ENCODE measurements at regions not wholly inside any gene's neighbourhood (a gene's known extent, or its start where the extent isn't known, plus 50 kb on each side); places are given as distances from the start of the nearest gene placed in this dataset.

DNA sequence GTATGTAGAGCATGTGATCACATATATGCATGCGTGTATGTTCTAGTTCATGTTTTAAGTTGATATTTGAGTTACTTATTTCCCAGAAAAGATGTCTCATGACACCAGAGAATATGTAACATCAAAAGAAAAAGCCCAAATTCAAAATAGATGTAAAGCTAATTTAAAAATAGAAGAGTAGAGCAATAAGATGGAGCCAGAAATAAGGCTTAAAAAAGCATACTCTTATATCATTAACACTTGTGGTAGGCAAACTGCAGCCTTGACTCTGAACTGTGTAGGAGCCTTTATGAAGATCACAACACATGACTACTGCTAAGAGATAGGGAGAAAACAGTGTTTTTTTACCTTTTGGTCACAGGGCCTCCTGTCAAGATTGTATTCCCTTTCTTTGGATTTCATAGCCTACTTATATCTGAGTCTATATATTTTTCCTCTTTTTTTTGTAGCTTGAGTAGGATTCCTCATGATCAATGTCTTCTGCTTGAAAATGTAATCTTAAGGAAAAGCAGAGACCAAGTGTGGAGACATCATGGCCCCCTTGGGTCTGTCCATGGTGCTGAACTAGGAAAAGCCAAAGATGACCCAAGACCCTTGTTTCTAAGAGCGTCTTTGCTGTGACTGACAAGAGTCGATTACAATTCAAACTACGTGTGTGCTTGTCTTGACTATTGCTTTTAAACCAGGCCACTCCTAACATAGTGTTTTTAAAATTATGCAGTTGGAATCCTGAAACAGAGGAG is 390.4 kb downstream of the SHISA9 start:
- DNase-seq, result no peak

GRCh38 chr16:13296206-13296605 is 394.8 kb downstream of the SHISA9 start:
- no peak for DNase-seq

DNA sequence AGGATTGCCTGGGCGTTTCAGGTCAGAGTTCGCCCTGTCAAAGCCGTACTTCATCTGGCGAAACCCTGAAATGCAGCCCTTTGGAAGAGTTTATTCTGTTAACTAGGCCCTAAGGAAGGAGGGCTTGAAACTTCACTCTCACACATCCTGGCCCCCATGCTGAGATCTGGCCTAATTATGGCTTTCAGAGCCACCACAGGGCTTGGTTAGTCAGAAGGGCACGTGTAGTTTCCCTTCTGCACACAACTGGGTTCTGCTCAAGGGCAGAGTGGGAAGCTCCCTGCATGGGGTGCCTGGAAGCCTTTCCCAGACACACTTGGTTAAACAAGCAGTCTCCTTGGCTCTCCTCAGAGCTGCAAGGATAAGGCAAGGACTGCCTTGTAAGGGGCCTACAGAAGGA is 397.3 kb downstream of the SHISA9 start:
- DNase-seq, result peak; percentile 37

- DNase-seq, result no peak
Observed at GRCh38 chr16:13300066-13300840, 398.9 kb downstream of the SHISA9 start.

DNA sequence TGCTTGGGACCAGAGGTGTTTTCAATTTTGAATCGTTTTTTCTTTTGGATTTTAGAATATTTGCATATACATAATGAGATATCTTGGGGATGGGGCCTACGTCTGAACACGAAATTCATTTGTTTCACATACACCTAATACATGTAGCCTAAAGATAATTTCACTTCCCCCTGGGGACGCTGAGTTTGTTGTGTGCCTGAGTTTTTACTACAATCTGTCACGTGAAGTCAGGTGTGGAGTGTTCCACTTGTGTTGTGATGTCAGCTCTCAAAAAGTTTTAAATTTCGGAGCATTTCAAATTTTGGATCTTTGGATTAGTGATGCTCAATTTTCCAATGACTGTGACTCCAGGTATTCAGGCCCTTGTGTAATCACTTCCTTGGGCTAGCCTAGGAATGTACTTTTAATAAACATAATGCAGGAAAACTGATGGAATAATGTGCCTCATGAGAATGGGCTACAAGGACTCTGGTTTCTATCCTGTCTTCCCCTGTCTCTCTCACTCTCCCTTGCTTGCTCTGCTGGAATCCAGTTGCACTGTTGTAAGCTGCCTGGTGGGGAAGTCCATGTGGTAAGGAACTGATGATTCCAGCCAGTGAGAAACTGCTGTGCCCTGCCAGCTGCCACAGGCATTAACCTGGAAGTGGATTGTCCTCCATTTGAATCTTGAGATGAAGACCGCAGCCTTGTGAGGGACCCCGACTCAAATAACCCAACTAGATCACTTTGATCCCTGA is 403.8 kb downstream of the SHISA9 start:
- no peak for DNase-seq

DNA sequence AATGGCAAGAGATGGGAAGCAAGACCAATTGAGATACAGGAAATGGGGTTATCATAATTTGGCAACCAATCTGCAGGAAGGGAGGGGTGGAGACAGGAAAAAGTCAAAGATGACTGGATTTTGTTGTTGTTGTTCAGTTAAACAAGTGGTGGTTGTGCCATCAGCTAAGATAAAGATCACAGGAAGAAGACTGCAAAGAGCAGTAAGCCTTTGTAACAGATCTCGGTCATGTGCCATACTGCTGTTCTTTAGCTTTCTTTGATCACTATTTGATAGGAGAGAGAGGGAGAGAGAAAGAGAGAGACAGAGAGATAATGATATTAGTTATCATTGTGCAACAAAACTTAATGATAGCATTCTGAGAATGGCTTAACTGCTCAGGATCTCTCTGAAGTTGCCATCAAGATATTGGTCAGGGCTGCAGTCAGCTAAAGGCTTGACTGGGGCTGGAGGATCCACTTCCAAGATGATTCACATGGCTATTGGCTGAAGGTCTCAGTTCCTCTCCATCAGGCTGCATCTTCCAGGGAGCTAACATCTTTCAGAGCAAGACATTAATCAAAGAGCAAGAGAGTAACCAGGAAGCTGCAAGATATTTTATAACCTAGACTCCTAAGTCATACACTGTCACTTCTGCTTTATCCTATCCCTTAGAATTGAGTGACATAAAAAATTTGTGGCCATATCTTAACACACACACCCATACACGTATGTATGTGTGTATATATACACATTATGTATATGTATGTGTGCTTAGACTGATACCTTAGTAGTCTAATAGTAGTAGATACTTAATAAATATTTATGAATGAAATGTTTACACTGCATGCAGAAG is 405.0 kb downstream of the SHISA9 start:
- no peak for DNase-seq

- peak; percentile 12 for DNase-seq
Observed at GRCh38 chr16:13307255-13307654, 405.9 kb downstream of the SHISA9 start.

- no peak for DNase-seq
Observed at GRCh38 chr16:13307851-13308250, 406.5 kb downstream of the SHISA9 start.

- DNase-seq, result no peak
Observed at GRCh38 chr16:13312063-13312462, 410.7 kb downstream of the SHISA9 start.

- DNase-seq, result no peak
Observed at GRCh38 chr16:13313351-13313750, 412.0 kb downstream of the SHISA9 start.

- no peak for DNase-seq
Observed at GRCh38 chr16:13314633-13315032, 413.2 kb downstream of the SHISA9 start.

- no peak for DNase-seq
Observed at GRCh38 chr16:13315642-13316427, 414.4 kb downstream of the SHISA9 start.

DNA sequence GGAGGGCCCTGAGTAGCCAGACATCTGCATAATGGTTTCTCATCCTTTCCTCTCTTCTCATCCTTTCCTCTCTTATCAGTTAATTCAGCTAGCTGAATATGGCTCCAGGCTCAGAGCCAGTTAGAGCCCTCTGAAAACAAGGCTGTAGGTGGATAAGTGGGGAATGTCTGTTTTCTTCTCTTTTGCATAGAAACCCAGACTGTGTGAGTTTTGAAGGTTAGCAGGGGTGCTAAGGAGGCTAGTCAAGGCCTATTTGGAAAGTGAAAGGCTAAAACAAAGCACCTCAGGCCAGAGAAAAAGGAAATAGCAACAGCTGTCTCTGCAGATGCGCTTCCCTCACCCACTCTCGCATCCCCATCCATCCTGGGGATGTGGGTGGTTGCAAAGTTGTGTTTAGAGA is 420.9 kb downstream of the SHISA9 start:
- DNase-seq, result no peak

DNA sequence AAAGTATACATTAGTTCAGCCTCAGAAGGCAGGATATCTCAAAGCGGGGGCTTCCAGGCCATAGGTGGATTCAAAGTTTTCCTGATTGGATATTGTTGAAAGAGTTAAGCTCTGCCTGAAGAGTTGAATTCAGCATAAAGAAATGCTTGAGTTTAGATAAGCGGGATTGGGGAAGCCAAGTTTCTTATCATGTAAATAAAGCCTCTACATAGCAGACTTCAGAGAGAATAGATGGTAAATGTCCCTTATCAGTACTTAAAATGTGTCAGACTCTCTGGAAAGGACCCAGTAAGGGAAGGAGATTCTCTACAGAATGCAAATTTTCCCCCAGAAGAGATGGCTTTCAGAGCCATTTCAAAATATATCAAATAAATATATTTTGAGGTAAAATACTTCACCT is 423.5 kb downstream of the SHISA9 start:
- DNase-seq, result no peak

- DNase-seq, result no peak
Observed at GRCh38 chr16:13325396-13325795, 424.0 kb downstream of the SHISA9 start.

GRCh38 chr16:13331918-13332317 is 430.5 kb downstream of the SHISA9 start:
- no peak for DNase-seq

GRCh38 chr16:13332713-13333255 is 431.4 kb downstream of the SHISA9 start:
- no peak for DNase-seq

- DNase-seq, result no peak
Observed at GRCh38 chr16:13333336-13333735, 431.9 kb downstream of the SHISA9 start.

DNA sequence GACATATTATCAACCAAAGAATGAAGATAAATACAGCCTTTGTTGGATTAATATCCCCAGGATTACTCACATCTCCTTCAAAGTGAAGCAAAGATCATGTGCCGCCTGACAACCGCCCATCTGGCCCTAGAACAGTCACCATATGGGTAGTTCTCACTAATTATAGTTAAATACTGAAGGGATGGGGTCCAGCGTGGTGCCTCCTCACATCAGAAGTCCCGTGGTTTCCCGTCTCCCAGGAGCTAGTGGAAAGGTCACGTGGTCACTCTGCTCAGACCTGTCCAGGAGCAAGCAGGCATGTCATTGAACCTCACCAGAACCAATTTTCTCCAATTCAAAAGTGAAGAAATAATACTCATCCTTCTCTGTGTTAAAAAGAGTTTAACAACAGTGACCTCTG is 434.5 kb downstream of the SHISA9 start:
- no peak for DNase-seq

DNA sequence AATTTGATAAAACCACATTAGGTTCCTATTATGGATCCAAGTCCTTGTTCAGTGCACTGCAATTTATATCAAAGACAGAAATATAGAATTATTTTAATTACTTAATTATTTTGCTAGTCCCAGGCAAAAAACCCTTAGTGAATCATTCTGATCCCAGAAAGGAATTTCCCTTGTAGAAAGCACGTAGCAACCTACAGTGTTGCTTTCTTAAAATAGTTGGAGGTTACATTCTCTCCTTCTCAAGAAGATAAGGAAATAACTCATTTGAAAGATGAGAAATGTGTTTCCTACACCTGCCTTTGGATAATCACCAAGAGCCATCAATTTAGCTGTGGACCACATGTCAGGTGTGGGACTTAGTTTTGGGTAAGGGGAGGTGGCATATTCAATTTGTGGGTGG is 434.9 kb downstream of the SHISA9 start:
- no peak for DNase-seq

Data from NCI-H2107 (cell line).